H9 (cell line): ENCODE measurements at regions not wholly inside any gene's neighbourhood (a gene's known extent, or its start where the extent isn't known, plus 50 kb on each side); places are given as distances from the start of the nearest gene placed in this dataset.

ENCODE experiments used
- DNase-seq: peaks from one replicate; pipeline ENCODE4 v3.0.0-alpha.2; 2017
- H2AFZ ChIP-seq: one replicate; pipeline ENCODE4 v1.6.1; 2013; ENCODE audit warnings: mild to moderate bottlenecking, low read length, control low read depth, moderate library complexity
- H2AK5ac ChIP-seq: 2 replicates; pipeline ENCODE4 v1.6.1; 2013; ENCODE audit warnings: low read length, control low read depth, mixed read lengths; ENCODE audit not compliant: insufficient read length
- H2BK120ac ChIP-seq: one replicate; pipeline ENCODE4 v1.6.1; 2013; ENCODE audit warnings: low read depth, mild to moderate bottlenecking, low read length, control low read depth, inconsistent platforms; ENCODE audit not compliant: poor library complexity, severe bottlenecking
- H2BK12ac ChIP-seq: 2 replicates; pipeline ENCODE4 v1.6.1; 2013; ENCODE audit warnings: low read length, control low read depth, mixed read lengths, low read depth; ENCODE audit not compliant: insufficient read length
- H2BK15ac ChIP-seq: 2 replicates; pipeline ENCODE4 v1.6.1; 2013; ENCODE audit warnings: low read depth, low read length, control low read depth
- H2BK20ac ChIP-seq: one replicate; pipeline ENCODE4 v1.6.1; 2013; ENCODE audit warnings: low read depth, mild to moderate bottlenecking, low read length, control low read depth, inconsistent platforms; ENCODE audit not compliant: poor library complexity, severe bottlenecking
- H2BK5ac ChIP-seq: 2 replicates; pipeline ENCODE4 v1.6.1; 2013; ENCODE audit warnings: low read length, control low read depth, mixed read lengths; ENCODE audit not compliant: insufficient read length
- H3K14ac ChIP-seq: 2 replicates; pipeline ENCODE4 v1.6.1; 2013; ENCODE audit warnings: low read length, control low read depth; ENCODE audit not compliant: insufficient read depth
- H3K18ac ChIP-seq: 2 replicates; pipeline ENCODE4 v1.6.1; 2013; ENCODE audit warnings: low read depth, mild to moderate bottlenecking, mixed read lengths, low read length, control low read depth; ENCODE audit not compliant: insufficient read length
- H3K23ac ChIP-seq: 2 replicates; pipeline ENCODE4 v1.6.1; 2013; ENCODE audit warnings: low read length, control low read depth, mixed read lengths, low read depth; ENCODE audit not compliant: insufficient read length
- H3K23me2 ChIP-seq: 2 replicates; pipeline ENCODE4 v1.6.1; 2013; ENCODE audit warnings: low read depth, mild to moderate bottlenecking, mixed read lengths, low read length, control low read depth; ENCODE audit not compliant: insufficient read length, poor library complexity, severe bottlenecking
- H3K27ac ChIP-seq: 2 replicates; pipeline ENCODE4 v1.5.1; 2013; ENCODE audit warnings: low read length, control low read depth, mixed read lengths, low read depth; ENCODE audit not compliant: insufficient read length
- H3K27me3 ChIP-seq: 2 replicates; pipeline ENCODE4 v1.6.1; 2013; ENCODE audit warnings: low read length, control low read depth, inconsistent platforms; ENCODE audit not compliant: insufficient read depth
- H3K4ac ChIP-seq: 2 replicates; pipeline ENCODE4 v1.6.1; 2013; ENCODE audit warnings: low read depth, mild to moderate bottlenecking, control low read depth, inconsistent platforms, low read length, moderate library complexity
- H3K4me1 ChIP-seq: 2 replicates; pipeline ENCODE4 v1.6.1; 2013; ENCODE audit warnings: low read length, control low read depth, inconsistent platforms; ENCODE audit not compliant: insufficient read depth
- H3K4me2 ChIP-seq: 2 replicates; pipeline ENCODE4 v1.6.1; 2013; ENCODE audit warnings: low read length, control low read depth, mixed read lengths; ENCODE audit not compliant: insufficient read length, insufficient read depth
- H3K56ac ChIP-seq: 2 replicates; pipeline ENCODE4 v1.6.1; 2013; ENCODE audit warnings: low read depth, mild to moderate bottlenecking, mixed read lengths, low read length, control low read depth; ENCODE audit not compliant: insufficient read length
- H3K79me1 ChIP-seq: 2 replicates; pipeline ENCODE4 v1.6.1; 2013; ENCODE audit warnings: low read depth, mild to moderate bottlenecking, moderate library complexity, low read length, control low read depth, inconsistent platforms; ENCODE audit not compliant: insufficient read depth, poor library complexity, severe bottlenecking
- H3K79me2 ChIP-seq: 2 replicates; pipeline ENCODE4 v1.6.1; 2013; ENCODE audit warnings: low read length, control low read depth, inconsistent platforms; ENCODE audit not compliant: insufficient read depth
- H3K9ac ChIP-seq: 2 replicates; pipeline ENCODE4 v1.6.1; 2013; ENCODE audit warnings: low read length, control low read depth, mixed read lengths; ENCODE audit not compliant: insufficient read length; ENCODE audit errors: extremely low read depth
- H3K9me3 ChIP-seq: one replicate; pipeline ENCODE4 v1.6.1; 2013; ENCODE audit warnings: low read depth, low read length, inconsistent platforms; ENCODE audit not compliant: control insufficient read depth
- H3T11ph ChIP-seq: one replicate; pipeline ENCODE4 v1.6.1; 2013; ENCODE audit warnings: mild to moderate bottlenecking, low read length, control low read depth, inconsistent platforms
- H4K20me1 ChIP-seq: one replicate; pipeline ENCODE4 v1.6.1; 2013; ENCODE audit not compliant: control insufficient read depth, insufficient read length, insufficient read depth
- H4K5ac ChIP-seq: 2 replicates; pipeline ENCODE4 v1.6.1; 2013; ENCODE audit warnings: low read depth, mild to moderate bottlenecking, mixed read lengths, low read length, control low read depth; ENCODE audit not compliant: insufficient read length
- H4K8ac ChIP-seq: replicated peaks from 2 replicates; pipeline ENCODE4 v1.6.1; 2013; ENCODE audit warnings: low read length, control low read depth, mixed read lengths, low read depth; ENCODE audit not compliant: insufficient read length
- H4K91ac ChIP-seq: 2 replicates; pipeline ENCODE4 v1.6.1; 2013; ENCODE audit warnings: low read depth, mild to moderate bottlenecking, moderate library complexity, mixed read lengths, low read length, control low read depth; ENCODE audit not compliant: insufficient read length
- H3K27ac Mint-ChIP-seq, 3 experiments: 2 replicates in 2 of 3; 3 replicates in 1 of 3; pipeline ENCODE4 v1.8.0; 2020 to 2021; ENCODE audit warnings: mixed read lengths in 3 of 3, mild to moderate bottlenecking in 1 of 3, moderate library complexity in 1 of 3
- H3K27me3 Mint-ChIP-seq: 2 replicates; pipeline ENCODE4 v1.8.0; 2021; ENCODE audit warnings: low read depth, mild to moderate bottlenecking, moderate library complexity, mixed read lengths
- H3K36me3 Mint-ChIP-seq, 3 experiments: 2 replicates in 2 of 3; 3 replicates in 1 of 3; pipeline ENCODE4 v1.8.0; 2020 to 2021; ENCODE audit warnings: low read depth in 3 of 3, mixed read lengths in 3 of 3; ENCODE audit not compliant: insufficient read depth in 1 of 3
- H3K4me1 Mint-ChIP-seq, 2 experiments: 2 replicates each; pipeline ENCODE4 v1.8.0; 2020; ENCODE audit warnings: mixed read lengths in 2 of 2
- H3K4me3 Mint-ChIP-seq, 2 experiments: 2 replicates in 1 of 2; 3 replicates in 1 of 2; pipeline ENCODE4 v1.8.0; 2020 to 2021; ENCODE audit warnings: mild to moderate bottlenecking in 2 of 2, mixed read lengths in 2 of 2, moderate library complexity in 1 of 2
- H3K9me3 Mint-ChIP-seq, 2 experiments: 2 replicates in 1 of 2; 3 replicates in 1 of 2; pipeline ENCODE4 v1.8.0; 2020; ENCODE audit warnings: mild to moderate bottlenecking in 2 of 2, mixed read lengths in 2 of 2, moderate library complexity in 1 of 2
- CTCF ChIP-seq: fragments of 200-600 bp; sonication (generic); conservative IDR thresholded peaks from 3 replicates; pipeline ENCODE4 v1.8.0; 2021; ENCODE audit warnings: antibody characterized with exemption, mild to moderate bottlenecking
- WGBS: extraction: QIAGEN DNeasy Blood & Tissue Kit; methylation state at CpG from one replicate; pipeline ENCODE4 v1.1.7; 2013; ENCODE audit warnings: missing lambda C conversion rate, low lambda C conversion rate, mixed read lengths; ENCODE audit not compliant: insufficient read length; ENCODE audit errors: extremely low coverage; 5-methylcytosine and 5-hydroxymethylcytosine counted together

- Histone ChIP-seq H2AFZ (no peak overlapping the region), H4K8ac (no peak overlapping the region), H3K79me1 (no peaks in the 10 kb centered on the region), H2BK5ac (no peak overlapping the region), H3K18ac (no peak overlapping the region), H4K91ac (no peak overlapping the region), H2BK12ac (no peak overlapping the region), H3K4me2 (no peak overlapping the region), H3K23me2 (no peaks in the 10 kb centered on the region), H4K20me1 (no peaks in the 10 kb centered on the region), H3K14ac (no peak overlapping the region), H3K27me3 (no peaks in the 10 kb centered on the region), H3K4ac (no peak overlapping the region), H3K4me1 (no peaks in the 10 kb centered on the region), H3K27ac (no peak overlapping the region), H3K9ac (no peak overlapping the region), H2BK15ac (no peak overlapping the region), H2BK20ac (no peak overlapping the region), H3K56ac (no peak overlapping the region), H2AK5ac (no peak overlapping the region), H4K5ac (no peak overlapping the region), H3T11ph (no peak overlapping the region), H3K9me3 (no peaks in the 10 kb centered on the region), H3K79me2 (no peaks in the 10 kb centered on the region), H2BK120ac (no peak overlapping the region), H3K23ac (no peak overlapping the region)
- no peak for TF ChIP-seq CTCF
- peaks cover 11 to 14% of the 10 kb centered on the region in 2 experiments for H3K4me1 Mint-ChIP-seq
- DNase-seq: no peak
- no peaks in the 10 kb centered on the region for H3K36me3 Mint-ChIP-seq
- H3K27me3 Mint-ChIP-seq: no peaks in the 10 kb centered on the region; the same call in 1 of the 2 replicates
- no CpG with 5 or more reads among the region's 1 CpG for WGBS
- peaks cover 3% of the 10 kb centered on the region in 2 experiments; a peak in 3 of 5 replicates for H3K9me3 Mint-ChIP-seq
- H3K4me3 Mint-ChIP-seq: no peak overlapping the region
- no peak overlapping the region for H3K27ac Mint-ChIP-seq
Observed at GRCh38 chr2:12066986-12067385, 320.6 kb downstream of the LPIN1 start.
